HG02938 (cell line): ENCODE measurements at regions not wholly inside any gene's neighbourhood (a gene's known extent, or its start where the extent isn't known, plus 50 kb on each side); places are given as distances from the start of the nearest gene placed in this dataset.

Source experiments
- ATAC-seq: cut with Tn5 transposase; IDR thresholded peaks from one replicate; pipeline ENCODE4 v1.9.1; 2021; ENCODE audit warnings: mild to moderate bottlenecking, moderate library complexity; ENCODE audit not compliant: unreplicated experiment

- no peak for ATAC-seq
These were observed 73.8 kb upstream of the RAI14 start for GRCh38 chr5:34582371-34582770.

GRCh38 chr5:34583167-34583566 is 73.0 kb upstream of the RAI14 start:
- ATAC-seq, result no peak

- no peak for ATAC-seq
These were observed 72.0 kb upstream of the RAI14 start for GRCh38 chr5:34584165-34584564.

- no peak for ATAC-seq
These were observed 70.5 kb upstream of the RAI14 start for GRCh38 chr5:34585601-34586104.

GRCh38 chr5:34586117-34586885 is 69.8 kb upstream of the RAI14 start:
- no peak for ATAC-seq

- no peak for ATAC-seq
These were observed 68.5 kb upstream of the RAI14 start for GRCh38 chr5:34587355-34588241.

GRCh38 chr5:34589832-34590231 is 66.3 kb upstream of the RAI14 start:
- ATAC-seq, result no peak

GRCh38 chr5:34591723-34592122 is 64.4 kb upstream of the RAI14 start:
- ATAC-seq, result no peak

- ATAC-seq, result no peak
These were observed 58.8 kb upstream of the RAI14 start for GRCh38 chr5:34597034-34598027.

GRCh38 chr5:34598177-34598794 is 57.8 kb upstream of the RAI14 start:
- ATAC-seq, result no peak

GRCh38 chr5:34599471-34600117 is 56.5 kb upstream of the RAI14 start:
- ATAC-seq, result no peak

- no peak for ATAC-seq
These were observed 56.0 kb upstream of the RAI14 start for GRCh38 chr5:34600118-34600493.

- ATAC-seq, result no peak
These were observed 52.8 kb upstream of the RAI14 start for GRCh38 chr5:34603378-34603777.

GRCh38 chr5:34604119-34604675 is 51.9 kb upstream of the RAI14 start:
- no peak for ATAC-seq

GRCh38 chr5:34606101-34606500 is 50.0 kb upstream of the RAI14 start:
- ATAC-seq, result no peak
